Tibial nerve (tissue), 4 donors: ENCODE measurements at regions not wholly inside any gene's neighbourhood (a gene's known extent, or its start where the extent isn't known, plus 50 kb on each side); places are given as distances from the start of the nearest gene placed in this dataset.
A peak's percentile ranks its signal among the peaks of the same experiment; 100 is the strongest.

Experiments
- DNase-seq, 2 donors: peaks; one replicate each; pipeline ENCODE4 v3.0.0-alpha.2; 2019; ENCODE audit warnings: low spot score in 2 of 2
- H3K27ac ChIP-seq, 4 donors: fragments of 200-600 bp; sonication (generic) in 3 of 4; one replicate each; pipeline ENCODE4 v1.5.1; 2017 to 2019; ENCODE audit warnings: mild to moderate bottlenecking in 1 of 4
- H3K27me3 ChIP-seq, 2 donors: fragments of 200-600 bp; sonication (generic) in 1 of 2; one replicate each; pipeline versions ENCODE4 v1.5.1 to v1.6.0; 2017 to 2019
- H3K36me3 ChIP-seq, 3 donors: fragments of 200-600 bp; sonication (generic); one replicate each; pipeline ENCODE4 v1.5.1; 2018 to 2019
- H3K4me1 ChIP-seq, 4 donors: fragments of 200-600 bp; sonication (generic) in 3 of 4; one replicate each; pipeline ENCODE4 v1.5.1; 2017 to 2019
- H3K4me3 ChIP-seq, 4 donors: fragments of 200-600 bp; sonication (generic) in 3 of 4; one replicate each; pipeline ENCODE4 v1.5.1; 2017 to 2019; ENCODE audit warnings: mild to moderate bottlenecking in 1 of 4, moderate library complexity in 1 of 4
- H3K9me3 ChIP-seq, 4 donors: fragments of 200-600 bp; sonication (generic) in 3 of 4; one replicate each; pipeline ENCODE4 v1.5.1; 2017 to 2019
- EP300 ChIP-seq, 2 donors: sonication (generic); formaldehyde crosslinking; IDR thresholded peaks; one replicate each; pipeline ENCODE4 v1.6.1; 2017; ENCODE audit warnings: antibody characterized with exemption in 2 of 2, mild to moderate bottlenecking in 1 of 2
- POLR2A ChIP-seq, 2 donors: fragments of 450-650 bp; IDR thresholded peaks; one replicate each; pipeline ENCODE4 v1.6.1; 2017; ENCODE audit warnings: antibody characterized with exemption in 2 of 2, mild to moderate bottlenecking in 2 of 2, moderate library complexity in 2 of 2
- WGBS, 2 donors: methylation state at CpG; one replicate each; pipeline ENCODE4 v1.1.5; 2018; 5-methylcytosine and 5-hydroxymethylcytosine counted together
- TF ChIP-seq, protein P1 (sequence below), 5 experiments: fragments of 200-600 bp in 3 of 5; fragments of 450-650 bp in 2 of 5; sonication (generic) in 3 of 5; IDR thresholded peaks; one replicate each; pipeline ENCODE4 v1.5.1; 2016 to 2019; ENCODE audit warnings: antibody characterized with exemption in 5 of 5, mild to moderate bottlenecking in 3 of 5, moderate library complexity in 2 of 5

DNA sequence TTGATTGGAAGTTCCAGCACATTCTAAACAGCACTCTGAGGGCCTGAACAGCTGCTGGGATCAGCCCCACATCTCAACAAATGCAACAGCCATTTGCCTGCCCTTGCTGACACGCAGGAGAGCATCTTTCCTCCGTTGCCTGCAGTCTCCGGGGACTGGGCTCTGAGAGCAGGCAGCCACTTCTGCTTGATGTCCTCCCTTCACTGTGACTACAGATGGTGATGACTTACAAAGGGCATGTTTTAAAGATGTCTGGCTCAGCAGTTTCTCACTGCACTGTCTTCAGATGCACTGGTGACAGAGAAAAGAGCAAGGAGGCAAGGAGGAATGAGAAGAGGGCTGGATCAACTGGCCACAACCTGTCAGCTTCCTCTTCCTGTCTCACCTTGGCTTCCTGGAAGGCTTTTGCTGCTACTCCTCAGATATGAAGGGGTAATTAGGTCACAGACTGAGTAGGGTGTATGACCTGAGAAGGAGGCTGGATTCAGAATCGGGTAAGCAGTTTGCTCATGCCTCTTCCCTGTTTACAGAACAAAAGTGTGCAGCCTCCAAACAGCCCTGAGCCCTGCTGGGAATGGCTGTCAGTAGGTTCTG lies 143.5 kb upstream of the GHITM start:
- no peak for DNase-seq
- no peaks in the 10 kb centered on the region for H3K4me1 ChIP-seq
- no peak for TF ChIP-seq POLR2A (IDR thresholded peaks at IDR 0.05)
- TF ChIP-seq, protein P1, sequence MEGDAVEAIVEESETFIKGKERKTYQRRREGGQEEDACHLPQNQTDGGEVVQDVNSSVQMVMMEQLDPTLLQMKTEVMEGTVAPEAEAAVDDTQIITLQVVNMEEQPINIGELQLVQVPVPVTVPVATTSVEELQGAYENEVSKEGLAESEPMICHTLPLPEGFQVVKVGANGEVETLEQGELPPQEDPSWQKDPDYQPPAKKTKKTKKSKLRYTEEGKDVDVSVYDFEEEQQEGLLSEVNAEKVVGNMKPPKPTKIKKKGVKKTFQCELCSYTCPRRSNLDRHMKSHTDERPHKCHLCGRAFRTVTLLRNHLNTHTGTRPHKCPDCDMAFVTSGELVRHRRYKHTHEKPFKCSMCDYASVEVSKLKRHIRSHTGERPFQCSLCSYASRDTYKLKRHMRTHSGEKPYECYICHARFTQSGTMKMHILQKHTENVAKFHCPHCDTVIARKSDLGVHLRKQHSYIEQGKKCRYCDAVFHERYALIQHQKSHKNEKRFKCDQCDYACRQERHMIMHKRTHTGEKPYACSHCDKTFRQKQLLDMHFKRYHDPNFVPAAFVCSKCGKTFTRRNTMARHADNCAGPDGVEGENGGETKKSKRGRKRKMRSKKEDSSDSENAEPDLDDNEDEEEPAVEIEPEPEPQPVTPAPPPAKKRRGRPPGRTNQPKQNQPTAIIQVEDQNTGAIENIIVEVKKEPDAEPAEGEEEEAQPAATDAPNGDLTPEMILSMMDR (IDR thresholded peaks at IDR 0.05): no peak
- TF ChIP-seq EP300 (IDR thresholded peaks at IDR 0.05): no peak
- no peaks in the 10 kb centered on the region for H3K27me3 ChIP-seq
- H3K36me3 ChIP-seq: no peaks in the 10 kb centered on the region
- 62 to 69% methylated on average over 1 to 4 of the region's 4 CpGs for WGBS, 2 donors
- no peak overlapping the region for H3K4me3 ChIP-seq
- H3K27ac ChIP-seq: no peak overlapping the region
- H3K9me3 ChIP-seq: no peaks in the 10 kb centered on the region

DNA sequence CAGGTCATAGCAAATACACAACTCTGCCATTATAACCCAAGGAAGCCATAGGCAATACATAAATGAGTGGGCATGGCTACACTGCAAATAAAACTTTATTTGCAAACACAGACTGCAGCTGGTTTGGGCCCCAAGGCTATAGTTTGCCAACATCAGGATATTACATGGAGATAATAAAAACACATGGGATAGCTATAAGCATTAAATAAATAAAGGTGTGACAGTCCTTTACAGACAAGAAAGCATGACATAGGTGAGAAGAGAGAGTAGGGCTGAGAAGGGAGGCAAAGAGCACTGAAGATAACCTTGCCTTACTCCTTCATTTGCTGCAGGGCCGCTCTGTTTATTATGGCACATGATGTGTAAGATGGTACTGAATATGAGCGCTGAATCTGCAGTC lies 135.1 kb upstream of the GHITM start:
- Histone ChIP-seq H3K4me1 (no peaks in the 10 kb centered on the region), H3K9me3 (no peaks in the 10 kb centered on the region), H3K27me3 (no peaks in the 10 kb centered on the region), H3K27ac (no peak overlapping the region), H3K36me3 (no peaks in the 10 kb centered on the region), H3K4me3 (no peak overlapping the region)
- TF ChIP-seq EP300 (IDR thresholded peaks at IDR 0.05) (no peak), POLR2A (IDR thresholded peaks at IDR 0.05) (no peak)
- TF ChIP-seq, protein P1 (IDR thresholded peaks at IDR 0.05): no peak
- DNase-seq: no peak
- 92 to 98% methylated on average over 2 of the region's 2 CpGs for WGBS, 2 donors

DNA sequence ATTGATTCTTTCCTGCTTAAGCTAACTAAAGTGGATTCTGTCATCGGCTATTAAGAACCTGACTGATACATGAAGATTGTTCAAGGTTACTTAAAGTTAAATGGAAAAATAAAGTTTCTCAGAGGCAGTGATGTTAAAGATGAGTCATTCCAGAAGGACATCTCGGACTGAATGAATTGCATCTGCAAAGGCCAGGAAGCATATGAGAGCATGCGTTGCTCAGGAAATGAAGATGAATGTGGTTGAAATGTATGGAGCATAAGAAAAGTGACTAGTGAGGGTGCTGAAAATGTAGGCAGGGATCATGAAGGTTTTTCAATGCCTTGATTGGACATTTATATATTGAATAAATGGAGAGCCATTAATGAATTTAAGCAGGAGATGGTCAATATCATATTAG lies 133.9 kb upstream of the GHITM start:
- H3K36me3 ChIP-seq: no peaks in the 10 kb centered on the region
- H3K27ac ChIP-seq: no peak overlapping the region
- no peak for DNase-seq
- no peaks in the 10 kb centered on the region for H3K27me3 ChIP-seq
- H3K4me1 ChIP-seq: no peaks in the 10 kb centered on the region
- H3K9me3 ChIP-seq: no peaks in the 10 kb centered on the region
- TF ChIP-seq POLR2A (IDR thresholded peaks at IDR 0.05): no peak
- TF ChIP-seq EP300 (IDR thresholded peaks at IDR 0.05): no peak
- TF ChIP-seq, protein P1 (IDR thresholded peaks at IDR 0.05): no peak
- no peak overlapping the region for H3K4me3 ChIP-seq
- WGBS, 2 donors: 64 to 77% methylated on average over 3 of the region's 3 CpGs

DNA sequence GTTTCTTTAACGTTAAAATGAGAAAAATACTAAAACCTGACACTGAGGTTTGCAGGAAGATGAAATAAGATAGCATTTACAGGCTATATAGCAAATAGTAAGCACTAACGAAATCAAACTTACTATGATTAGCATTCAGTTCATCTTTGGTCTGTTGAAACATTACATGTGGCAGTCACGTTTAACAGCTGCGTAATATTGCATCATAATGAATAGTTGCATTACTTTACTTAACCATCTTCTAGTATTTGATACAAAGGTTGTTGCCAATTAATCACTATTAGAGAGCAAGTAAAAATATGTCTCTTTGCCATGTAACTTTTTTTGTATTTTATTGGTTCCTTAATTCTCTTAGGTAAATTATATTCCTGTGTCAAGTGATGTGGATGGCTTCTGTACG lies 131.8 kb upstream of the GHITM start:
- no peak for DNase-seq
- no peaks in the 10 kb centered on the region for H3K9me3 ChIP-seq
- WGBS, 2 donors: 87 to 92% methylated on average over 5 of the region's 5 CpGs
- no peaks in the 10 kb centered on the region for H3K36me3 ChIP-seq
- H3K27ac ChIP-seq: no peak overlapping the region
- H3K4me1 ChIP-seq: no peaks in the 10 kb centered on the region
- no peak for TF ChIP-seq POLR2A (IDR thresholded peaks at IDR 0.05)
- no peak for TF ChIP-seq EP300 (IDR thresholded peaks at IDR 0.05)
- TF ChIP-seq, protein P1 (IDR thresholded peaks at IDR 0.05): no peak
- no peaks in the 10 kb centered on the region for H3K27me3 ChIP-seq
- H3K4me3 ChIP-seq: no peak overlapping the region

DNA sequence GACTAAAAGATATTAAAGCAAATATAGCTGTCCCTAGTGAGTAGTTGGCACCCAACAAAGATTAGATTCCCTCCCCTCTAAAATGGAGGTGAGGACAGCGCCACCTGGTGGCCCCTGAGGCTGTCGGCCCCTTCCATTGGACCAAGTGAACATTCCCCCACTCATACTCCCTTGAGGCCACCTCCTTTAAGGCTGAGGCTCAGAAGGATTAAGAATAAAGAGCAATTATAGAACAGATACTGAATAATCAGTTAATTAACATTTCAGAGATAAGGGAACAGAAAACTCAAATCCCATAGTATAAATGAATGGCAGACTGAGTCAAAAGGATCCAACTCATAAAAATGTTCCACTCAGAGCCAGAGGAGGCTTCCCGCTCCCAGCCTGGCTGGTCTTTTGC lies 130.4 kb upstream of the GHITM start:
- no peak for DNase-seq
- TF ChIP-seq, protein P1 (IDR thresholded peaks at IDR 0.05): peak in 3 of 5 experiments; percentile 16 to 36 (median 33)
- no peak for TF ChIP-seq POLR2A (IDR thresholded peaks at IDR 0.05)
- WGBS, 2 donors: 30 to 33% methylated on average over 3 of the region's 3 CpGs
- no peak overlapping the region for H3K27ac ChIP-seq
- no peaks in the 10 kb centered on the region for H3K9me3 ChIP-seq
- H3K27me3 ChIP-seq: no peaks in the 10 kb centered on the region
- no peaks in the 10 kb centered on the region for H3K4me1 ChIP-seq
- no peaks in the 10 kb centered on the region for H3K36me3 ChIP-seq
- H3K4me3 ChIP-seq: no peak overlapping the region
